ENCODE measurements at regions not wholly inside any gene's neighbourhood (a gene's known extent, or its start where the extent isn't known, plus 50 kb on each side); places are given as distances from the start of the nearest gene placed in this dataset.

DNA sequence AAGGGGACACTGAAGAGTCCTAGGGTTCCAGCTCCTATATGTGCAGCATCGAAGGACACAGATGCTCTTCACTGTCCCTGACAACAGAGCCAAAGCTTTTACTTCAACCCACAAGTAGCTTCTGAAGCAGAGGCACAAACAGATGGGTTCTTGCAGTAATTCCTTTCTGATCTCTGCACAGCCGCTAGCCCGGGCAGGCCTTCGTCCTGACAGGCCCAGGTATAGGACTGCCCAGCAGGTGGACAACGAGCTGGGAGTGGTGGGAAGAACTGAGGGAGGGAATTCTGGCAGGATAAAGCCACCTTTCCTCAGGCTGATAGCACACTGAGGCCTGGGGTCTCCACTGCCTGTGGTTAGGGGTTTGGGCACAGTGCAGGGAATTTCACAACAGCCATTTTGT, 94.8 kb downstream of the RHOB start:
- H3K27ac Mint-ChIP-seq, result no peak overlapping the region
- H3K36me3 Mint-ChIP-seq (ENCODE audit: low read depth), result no peaks in the 10 kb centered on the region
- no peak for DNase-seq
- no peaks in the 10 kb centered on the region for H3K4me1 Mint-ChIP-seq (ENCODE audit: low read depth)
- peaks cover 5% of the 10 kb centered on the region for H3K27me3 Mint-ChIP-seq
- H3K4me3 Mint-ChIP-seq, result no peak overlapping the region
- no peaks in the 10 kb centered on the region for H3K9me3 Mint-ChIP-seq

DNA sequence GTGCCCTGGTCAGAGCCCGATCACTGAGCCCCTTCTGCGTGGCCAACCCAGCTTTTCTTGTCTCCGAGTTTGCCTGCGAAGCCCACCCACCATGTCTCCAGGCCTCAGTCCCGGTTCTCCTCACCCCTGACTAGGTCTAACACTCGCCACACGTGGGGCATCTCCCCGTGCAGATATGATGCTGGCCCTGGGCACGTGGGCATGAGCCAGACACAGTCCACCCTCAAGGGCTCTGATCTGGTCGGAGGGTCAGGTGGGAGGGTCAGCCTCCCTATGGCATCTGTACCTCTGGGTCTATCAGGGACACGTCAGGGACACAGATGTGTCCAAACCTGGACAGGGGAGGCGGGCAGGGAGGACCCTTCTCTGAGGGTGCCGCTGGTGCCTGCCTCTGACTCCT, 95.4 kb downstream of the RHOB start:
- Mint-ChIP-seq H3K27ac (no peak overlapping the region), H3K4me3 (no peak overlapping the region), H3K9me3 (no peaks in the 10 kb centered on the region), H3K36me3 (ENCODE audit: low read depth) (no peaks in the 10 kb centered on the region), H3K4me1 (ENCODE audit: low read depth) (no peaks in the 10 kb centered on the region), H3K27me3 (peaks cover 5% of the 10 kb centered on the region)
- no peak for DNase-seq

DNA sequence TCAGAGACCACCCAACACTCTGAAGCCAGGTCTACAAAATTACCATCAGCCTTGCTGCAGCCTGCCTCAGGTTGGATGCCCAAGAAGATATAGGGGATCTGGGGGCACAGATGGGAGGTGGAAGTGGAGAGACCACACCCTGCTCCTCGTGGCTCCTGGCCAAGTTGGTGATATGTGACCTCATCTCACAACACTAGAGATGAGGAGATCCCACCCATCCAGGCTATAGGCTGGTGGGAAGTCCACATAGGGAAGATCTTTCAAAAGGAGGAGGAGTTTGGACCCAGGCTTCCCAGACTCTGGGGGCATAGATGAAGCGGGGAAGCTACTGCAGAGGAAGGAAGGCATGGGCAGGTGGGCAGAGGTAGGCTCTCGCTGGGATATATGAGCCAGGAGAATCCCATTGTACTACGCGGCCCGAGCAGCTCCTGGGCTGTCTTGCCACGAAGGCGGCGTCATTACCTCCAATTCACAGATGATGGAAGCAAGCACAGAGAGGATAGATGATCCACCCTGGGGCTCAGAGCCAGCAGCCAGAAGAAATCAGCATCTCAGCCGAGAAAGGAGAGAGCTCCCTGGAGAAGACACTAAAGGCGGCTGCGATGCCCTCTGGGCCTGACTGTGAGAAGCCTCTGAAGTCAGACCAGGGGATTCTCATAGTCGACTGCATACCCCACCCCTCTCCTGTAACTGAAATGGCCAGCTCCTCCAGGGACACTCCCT, 96.0 kb downstream of the RHOB start:
- no peaks in the 10 kb centered on the region for H3K36me3 Mint-ChIP-seq (ENCODE audit: low read depth)
- peaks cover 5% of the 10 kb centered on the region for H3K27me3 Mint-ChIP-seq
- DNase-seq, result no peak
- H3K4me3 Mint-ChIP-seq, result no peak overlapping the region
- no peaks in the 10 kb centered on the region for H3K9me3 Mint-ChIP-seq
- no peak overlapping the region for H3K27ac Mint-ChIP-seq
- H3K4me1 Mint-ChIP-seq (ENCODE audit: low read depth), result no peaks in the 10 kb centered on the region

DNA sequence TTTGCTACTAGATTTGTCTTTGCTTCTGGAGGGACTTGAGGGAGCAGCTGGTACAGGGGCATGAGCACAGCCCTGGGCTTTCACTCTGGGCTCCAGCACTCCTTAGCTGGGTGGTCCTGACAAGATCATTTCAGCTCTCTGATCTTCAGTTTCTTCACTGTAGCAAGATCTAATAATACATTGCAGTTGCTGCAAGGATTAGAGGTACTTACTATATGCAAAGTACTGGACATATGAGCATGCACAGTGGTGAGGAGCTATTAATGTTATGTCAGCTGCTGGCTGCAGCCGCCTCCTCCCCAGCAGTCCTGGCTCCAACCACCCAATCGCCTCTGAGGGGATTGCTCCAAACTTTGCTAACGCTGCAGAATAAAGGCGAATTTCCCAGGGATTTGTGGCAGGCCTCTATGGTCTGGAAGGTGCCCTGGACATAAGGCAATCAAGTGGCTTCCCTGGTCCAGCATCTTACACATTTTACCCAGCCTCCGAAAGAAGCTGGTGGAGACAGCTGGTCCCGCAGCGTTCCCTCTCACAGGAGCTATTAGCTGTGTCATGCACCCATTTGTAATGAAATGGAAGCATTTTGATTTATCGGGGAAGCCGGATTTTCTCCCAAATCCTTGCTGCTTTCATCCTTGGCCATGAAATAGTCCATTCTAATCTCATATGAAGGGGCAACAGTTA, 96.7 kb downstream of the RHOB start:
- H3K36me3 Mint-ChIP-seq (ENCODE audit: low read depth), result no peaks in the 10 kb centered on the region

DNA sequence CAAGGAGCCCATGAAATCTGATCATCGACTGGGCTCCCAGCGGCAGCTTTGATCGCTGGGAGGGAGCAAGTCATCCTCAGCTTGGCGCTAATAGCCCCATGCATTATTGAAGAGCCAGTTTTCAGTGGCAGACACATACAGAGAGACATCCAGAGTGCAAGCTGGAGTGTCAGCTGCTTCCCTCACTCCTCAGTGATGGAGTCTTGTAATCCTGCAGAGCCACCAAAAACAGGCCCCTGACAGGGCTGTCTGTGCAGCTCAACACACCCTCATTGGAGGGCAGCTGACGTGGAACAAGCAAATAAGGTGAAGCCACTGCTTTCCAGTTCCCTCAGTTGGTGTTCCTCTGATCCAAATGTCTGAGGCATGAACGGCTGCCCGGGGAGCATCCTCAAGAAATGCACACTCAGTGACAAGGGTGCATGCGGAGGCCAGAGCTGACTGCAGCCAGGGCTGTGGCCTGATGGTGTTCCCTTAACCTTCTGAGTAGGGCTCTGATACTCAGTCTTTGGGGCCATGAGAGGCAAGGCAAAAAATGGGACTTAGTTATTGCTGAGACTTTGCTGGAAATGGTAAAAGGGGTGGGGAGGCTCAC, 97.4 kb downstream of the RHOB start:
- Mint-ChIP-seq H3K27ac (no peak overlapping the region), H3K4me3 (no peak overlapping the region), H3K27me3 (peaks cover 5% of the 10 kb centered on the region), H3K9me3 (no peaks in the 10 kb centered on the region), H3K4me1 (ENCODE audit: low read depth) (no peaks in the 10 kb centered on the region), H3K36me3 (ENCODE audit: low read depth) (no peaks in the 10 kb centered on the region)
- DNase-seq, result no peak

More for the DNA sequence above, 96.7 kb downstream of the RHOB start:
- Mint-ChIP-seq H3K4me1 (ENCODE audit: low read depth) (no peaks in the 10 kb centered on the region), H3K4me3 (no peak overlapping the region), H3K9me3 (no peaks in the 10 kb centered on the region), H3K27ac (no peak overlapping the region), H3K27me3 (peaks cover 5% of the 10 kb centered on the region)
- DNase-seq, result no peak

DNA sequence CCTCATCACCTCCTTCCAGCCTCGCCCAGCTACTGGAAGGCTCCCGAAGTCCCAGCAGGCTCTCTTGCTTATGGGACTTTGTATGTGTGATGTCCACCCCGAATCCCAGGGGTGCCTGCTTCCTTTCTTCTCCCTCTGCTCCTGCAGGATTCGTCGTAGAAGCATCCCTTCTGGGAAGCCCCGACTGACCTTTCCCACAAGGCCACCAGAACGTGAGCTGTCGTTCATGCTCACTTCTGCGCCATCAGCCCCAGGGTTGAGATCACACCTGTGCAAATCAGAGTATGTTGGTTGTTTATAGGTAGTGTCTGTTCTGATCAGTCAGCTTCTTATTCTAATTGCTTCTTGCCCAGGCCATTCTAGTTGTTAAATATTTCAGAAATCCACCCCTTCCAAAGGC, 101.8 kb downstream of the HS1BP3 start:
- no peaks in the 10 kb centered on the region for H3K27me3 Mint-ChIP-seq
- no peaks in the 10 kb centered on the region for H3K36me3 Mint-ChIP-seq (ENCODE audit: low read depth)
- no peak overlapping the region for H3K4me3 Mint-ChIP-seq

DNA sequence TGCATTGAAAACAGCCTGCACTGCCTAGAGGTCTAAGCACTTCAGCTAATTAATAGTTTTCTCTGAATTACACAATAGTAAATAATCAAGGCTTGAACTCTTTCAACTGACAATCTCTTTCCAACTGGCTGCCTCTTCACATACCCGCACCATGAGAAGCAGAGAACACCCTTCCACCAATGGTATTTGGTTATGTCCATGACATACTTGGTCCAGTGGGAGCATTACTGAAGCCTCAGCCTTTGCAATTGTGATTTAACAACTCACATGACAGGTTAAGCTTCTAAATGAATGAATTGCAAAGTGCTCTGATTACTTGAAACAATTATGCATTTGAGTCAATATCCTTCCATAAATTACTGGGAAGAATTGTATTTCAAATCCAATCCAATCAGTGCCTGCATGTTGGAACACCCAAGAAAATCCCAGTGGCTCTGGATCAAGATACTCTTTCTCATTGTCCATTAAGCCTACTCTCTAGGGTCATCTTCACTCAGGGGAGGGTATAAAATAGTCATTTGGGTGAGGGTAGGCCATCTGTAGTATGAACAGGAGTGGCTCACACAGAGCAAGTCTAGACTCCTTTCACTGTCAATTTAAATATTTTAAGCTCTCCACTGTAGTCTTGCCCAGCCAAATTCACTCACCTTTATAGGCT, 101.1 kb downstream of the HS1BP3 start:
- Mint-ChIP-seq H3K27ac (no peak overlapping the region), H3K4me3 (no peak overlapping the region), H3K4me1 (ENCODE audit: low read depth) (no peaks in the 10 kb centered on the region), H3K36me3 (ENCODE audit: low read depth) (no peaks in the 10 kb centered on the region), H3K9me3 (no peaks in the 10 kb centered on the region), H3K27me3 (no peaks in the 10 kb centered on the region)
- DNase-seq, result no peak

More for the DNA sequence above, 101.8 kb downstream of the HS1BP3 start:
- H3K27ac Mint-ChIP-seq, result no peak overlapping the region
- no peaks in the 10 kb centered on the region for H3K4me1 Mint-ChIP-seq (ENCODE audit: low read depth)
- H3K9me3 Mint-ChIP-seq, result no peaks in the 10 kb centered on the region
- no peak for DNase-seq

DNA sequence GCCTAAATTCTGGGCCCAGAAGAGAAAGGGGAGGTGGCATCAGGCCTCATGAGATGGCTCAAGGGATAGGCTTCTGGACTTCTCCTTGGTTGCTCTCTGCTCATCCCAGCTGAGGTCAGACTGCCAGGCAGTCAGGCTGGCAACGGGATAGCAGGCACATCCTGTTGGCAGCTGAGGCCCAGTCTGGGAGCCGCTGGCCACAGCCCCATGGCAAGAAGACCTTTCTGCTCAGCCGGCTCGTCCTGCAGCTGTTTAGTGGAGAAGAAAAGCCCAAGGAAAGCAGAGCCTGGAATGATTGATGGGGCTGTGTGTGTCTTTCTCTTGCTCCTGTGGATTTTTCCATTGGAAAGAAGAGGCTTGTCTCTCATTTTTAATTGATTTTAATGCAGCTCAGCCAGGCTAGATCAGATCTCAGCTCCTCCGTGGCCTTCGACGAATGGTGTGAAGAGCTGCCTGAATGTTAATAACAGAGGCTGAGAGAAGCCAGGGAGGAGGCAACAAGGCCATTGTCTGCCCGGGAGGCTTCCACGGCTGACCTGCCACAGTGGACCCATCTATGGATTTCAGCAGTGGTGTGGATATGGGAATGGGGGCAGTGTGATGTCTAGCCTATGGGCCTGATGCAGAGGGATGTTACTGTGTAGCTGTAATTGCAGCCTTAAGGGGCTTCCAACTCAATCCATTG, 99.5 kb downstream of the HS1BP3 start:
- H3K27me3 Mint-ChIP-seq, result no peaks in the 10 kb centered on the region
- H3K4me3 Mint-ChIP-seq, result no peak overlapping the region
- DNase-seq, result no peak
- no peaks in the 10 kb centered on the region for H3K4me1 Mint-ChIP-seq (ENCODE audit: low read depth)
- no peaks in the 10 kb centered on the region for H3K36me3 Mint-ChIP-seq (ENCODE audit: low read depth)
- H3K27ac Mint-ChIP-seq, result no peak overlapping the region
- no peaks in the 10 kb centered on the region for H3K9me3 Mint-ChIP-seq

DNA sequence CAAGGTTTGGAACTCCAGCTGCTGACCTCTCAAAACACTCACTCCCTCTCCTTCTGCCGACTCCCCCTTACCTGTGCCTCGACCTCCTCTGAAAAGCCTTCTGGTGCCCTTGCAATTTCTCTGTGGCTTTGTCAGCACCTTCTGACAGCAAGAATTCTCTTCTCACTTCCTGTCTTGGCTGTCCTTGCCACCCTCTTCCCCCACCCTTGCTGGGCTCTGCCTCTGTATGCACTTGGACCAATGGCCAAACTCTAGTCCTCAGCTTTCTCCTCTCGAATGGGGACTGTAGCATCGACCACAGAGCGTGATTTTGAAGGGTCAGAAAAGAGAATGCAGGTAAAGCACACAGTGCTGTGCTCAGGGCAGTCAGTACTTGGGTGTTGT, 99.0 kb downstream of the HS1BP3 start:
- Mint-ChIP-seq H3K4me1 (ENCODE audit: low read depth) (no peaks in the 10 kb centered on the region), H3K9me3 (no peaks in the 10 kb centered on the region), H3K27ac (no peak overlapping the region), H3K4me3 (no peak overlapping the region), H3K27me3 (no peaks in the 10 kb centered on the region), H3K36me3 (ENCODE audit: low read depth) (no peaks in the 10 kb centered on the region)
- no peak for DNase-seq

DNA sequence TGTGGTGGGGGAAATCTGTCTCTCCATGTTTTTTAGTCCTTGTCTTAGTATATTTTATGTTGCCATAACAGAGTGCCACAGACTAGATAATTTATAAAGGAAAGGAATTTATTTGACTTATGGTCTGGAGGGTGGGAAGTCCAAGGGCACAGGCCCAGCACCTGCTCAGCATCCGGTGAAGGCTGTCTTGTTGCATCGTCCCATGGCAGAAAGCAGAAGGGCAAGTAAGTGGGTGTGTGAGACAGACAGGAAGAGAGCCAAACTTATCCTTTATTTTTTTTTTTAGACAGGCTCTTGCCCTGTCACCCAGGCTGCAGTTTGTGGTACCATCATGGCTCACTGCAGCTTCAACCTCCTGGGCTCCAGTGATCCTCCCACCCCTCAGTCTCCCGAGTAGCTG, 98.1 kb downstream of the HS1BP3 start:
- Mint-ChIP-seq H3K9me3 (no peaks in the 10 kb centered on the region), H3K27me3 (no peaks in the 10 kb centered on the region), H3K4me1 (ENCODE audit: low read depth) (no peaks in the 10 kb centered on the region), H3K27ac (no peak overlapping the region), H3K4me3 (no peak overlapping the region), H3K36me3 (ENCODE audit: low read depth) (no peaks in the 10 kb centered on the region)
- DNase-seq, result no peak

DNA sequence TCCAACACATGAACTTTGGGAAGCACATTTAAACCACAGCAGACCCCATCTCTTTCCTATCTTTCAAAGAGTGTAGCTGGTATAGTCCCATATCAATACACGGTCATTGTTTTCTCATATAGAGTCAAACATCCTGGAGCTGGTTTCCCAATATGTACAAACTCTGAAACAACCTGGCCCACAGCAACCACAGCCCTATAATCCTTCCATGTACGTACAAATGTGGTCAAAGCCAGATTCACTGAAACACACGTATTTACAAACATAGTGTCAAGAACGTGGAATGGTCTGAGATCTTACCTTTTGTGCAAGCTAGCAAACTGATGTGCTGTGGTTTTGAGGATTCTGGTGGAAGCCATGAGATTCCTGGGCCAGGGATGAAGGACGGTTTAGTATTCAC, 97.3 kb downstream of the HS1BP3 start:
- Mint-ChIP-seq H3K36me3 (ENCODE audit: low read depth) (no peaks in the 10 kb centered on the region), H3K4me3 (no peak overlapping the region), H3K4me1 (ENCODE audit: low read depth) (no peaks in the 10 kb centered on the region), H3K27me3 (peaks cover 4% of the 10 kb centered on the region), H3K9me3 (no peaks in the 10 kb centered on the region), H3K27ac (no peak overlapping the region)
- DNase-seq, result no peak

DNA sequence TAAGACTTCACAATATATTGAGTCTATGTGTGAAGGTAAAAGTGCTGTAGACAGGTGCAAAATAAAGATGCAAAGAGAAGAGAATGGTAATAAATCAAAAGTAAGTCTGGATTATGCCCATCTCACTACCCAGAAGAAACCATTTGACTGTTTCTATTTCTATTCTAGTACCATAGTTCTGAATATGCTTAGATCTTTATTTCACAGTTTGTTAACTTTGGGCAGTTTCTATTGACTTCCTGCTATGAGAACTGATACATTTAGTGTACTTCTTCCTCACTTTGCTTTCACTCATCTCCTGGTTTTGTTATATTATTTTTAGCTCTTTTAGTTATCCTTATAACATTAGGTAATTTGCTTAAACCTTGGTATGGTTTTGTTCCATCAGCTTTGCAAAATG, 94.9 kb downstream of the HS1BP3 start:
- no peak overlapping the region for H3K27ac Mint-ChIP-seq
- H3K9me3 Mint-ChIP-seq, result no peaks in the 10 kb centered on the region
- no peak overlapping the region for H3K4me3 Mint-ChIP-seq
- DNase-seq, result no peak
- no peaks in the 10 kb centered on the region for H3K4me1 Mint-ChIP-seq (ENCODE audit: low read depth)
- H3K36me3 Mint-ChIP-seq (ENCODE audit: low read depth), result no peaks in the 10 kb centered on the region
- H3K27me3 Mint-ChIP-seq, result peaks cover 4% of the 10 kb centered on the region

DNA sequence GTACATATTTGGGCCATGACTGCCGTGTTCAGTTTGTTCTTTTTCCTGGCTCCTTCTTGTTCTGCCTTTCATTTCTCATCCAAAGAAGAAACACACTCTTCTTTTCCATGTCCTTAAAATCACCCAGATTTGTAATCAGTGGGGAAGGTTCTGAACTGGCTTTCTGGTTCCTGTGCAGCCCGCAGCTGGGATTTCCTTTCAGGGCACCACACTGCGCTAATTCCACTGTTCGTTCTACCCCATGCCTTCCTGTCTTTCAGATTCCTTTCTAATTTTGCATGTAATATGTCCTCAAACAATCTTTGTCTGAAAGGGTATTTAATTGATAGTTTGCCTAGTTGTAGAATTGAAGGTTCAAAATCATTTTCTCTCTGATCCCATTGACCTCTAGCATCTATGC, 94.1 kb downstream of the HS1BP3 start:
- no peak for DNase-seq
- H3K9me3 Mint-ChIP-seq, result no peaks in the 10 kb centered on the region
- H3K27me3 Mint-ChIP-seq, result peaks cover 4% of the 10 kb centered on the region
- no peaks in the 10 kb centered on the region for H3K36me3 Mint-ChIP-seq (ENCODE audit: low read depth)
- H3K27ac Mint-ChIP-seq, result no peak overlapping the region
- no peak overlapping the region for H3K4me3 Mint-ChIP-seq
- no peaks in the 10 kb centered on the region for H3K4me1 Mint-ChIP-seq (ENCODE audit: low read depth)

DNA sequence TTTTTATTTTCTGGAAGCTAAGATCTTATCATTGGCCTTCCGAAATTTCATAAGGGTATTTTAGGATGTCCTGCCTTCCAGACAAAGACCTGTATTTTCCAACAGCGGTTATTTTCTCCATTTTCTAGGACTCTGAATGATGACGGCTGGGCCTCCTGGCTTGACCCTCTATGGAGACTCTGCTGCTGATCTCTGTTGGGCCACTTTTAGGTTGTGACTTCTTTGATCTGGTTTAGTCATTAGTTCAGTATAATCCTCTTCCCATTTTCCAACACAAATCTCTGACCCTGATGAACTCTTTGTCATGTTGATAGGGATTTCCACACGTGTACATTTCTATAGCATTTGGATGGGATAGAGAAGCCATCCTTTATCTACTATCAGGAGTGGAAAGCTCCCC, 93.7 kb downstream of the HS1BP3 start:
- Mint-ChIP-seq H3K9me3 (no peaks in the 10 kb centered on the region), H3K36me3 (ENCODE audit: low read depth) (no peaks in the 10 kb centered on the region), H3K4me3 (no peak overlapping the region), H3K27ac (no peak overlapping the region), H3K27me3 (peaks cover 4% of the 10 kb centered on the region), H3K4me1 (ENCODE audit: low read depth) (no peaks in the 10 kb centered on the region)
- no peak for DNase-seq

Measured in activated T-cell treated with anti-CD3 and anti-CD28 coated beads, Interleukin-2, amount 50 U/mL, for 24 hours (primary cell).